ENCODE measurements at regions not wholly inside any gene's neighbourhood (a gene's known extent, or its start where the extent isn't known, plus 50 kb on each side); places are given as distances from the start of the nearest gene placed in this dataset.

GRCh38 chr3:101142160-101142559 lies 148.9 kb upstream of the ABI3BP start:
- H3K23ac ChIP-seq (ENCODE audit: low read depth, low read length) = no peak overlapping the region
- H4K20me1 ChIP-seq (ENCODE audit: insufficient read depth, low read length) = no peaks in the 10 kb centered on the region
- no peak overlapping the region for H2BK15ac ChIP-seq (ENCODE audit: low read depth, low read length)
- H4K91ac ChIP-seq (ENCODE audit: insufficient read depth, low read depth, low read length) = no peak overlapping the region
- intact Hi-C loops (cut with micrococcal nuclease) (no loop called here), in situ Hi-C loops (cut with MboI; ENCODE audit: low sequenced_read_pairs) (no loop called here), dilution Hi-C loops (cut with HindIII; ENCODE audit: low sequenced_read_pairs, unreplicated experiment) (no loop called here)
- no peaks in the 10 kb centered on the region for H3K36me3 ChIP-seq (ENCODE audit: control insufficient read depth, insufficient read depth, low read length)
- 40% methylated on average over 1 of the region's 2 CpGs; no CpG with 5 or more reads in 1 of the 2 experiments for WGBS, 2 experiments (ENCODE audit: extremely low coverage in 2 of 2, insufficient read length in 1 of 2)
- no peaks in the 10 kb centered on the region for H3K79me1 ChIP-seq (ENCODE audit: low read depth in 1 of 2, low read length in 2 of 2)
- ATAC-seq (ENCODE audit: low read depth) = no peak
- no peaks in the 10 kb centered on the region for H3K9me1 ChIP-seq (ENCODE audit: insufficient read depth, low read length)
- H3K27me3 ChIP-seq (ENCODE audit: control insufficient read depth, insufficient read depth, low read length) = no peaks in the 10 kb centered on the region
- H3K9ac ChIP-seq (ENCODE audit: low read depth, low read length) = no peak overlapping the region
- no peak overlapping the region for H3K14ac ChIP-seq (replicated peaks; ENCODE audit: low read depth, low read length)
- H3K4me1 ChIP-seq (ENCODE audit: control insufficient read depth, insufficient read depth, low read length) = no peaks in the 10 kb centered on the region
- H2BK20ac ChIP-seq (ENCODE audit: low read depth, low read length) = no peak overlapping the region
- no peak overlapping the region for H2AK9ac ChIP-seq (replicated peaks; ENCODE audit: low read depth, low read length, poor library complexity)
- no TSS peak for BruUV-seq (replicated peaks)
- no peak overlapping the region for H4K5ac ChIP-seq (ENCODE audit: low read depth, low read length)
- no peaks in the 10 kb centered on the region for H3K9me3 ChIP-seq (ENCODE audit: control insufficient read depth, insufficient read depth, low read length)
- H3K4me2 ChIP-seq (ENCODE audit: low read depth, low read length) = no peak overlapping the region
- H2AK5ac ChIP-seq (ENCODE audit: low read depth, low read length) = no peak overlapping the region
- no peak overlapping the region for H3K56ac ChIP-seq (ENCODE audit: extremely low read depth, insufficient read depth, low read length)
- no peak overlapping the region for H3K18ac ChIP-seq (ENCODE audit: low read depth, low read length)
- no peak overlapping the region for H2BK120ac ChIP-seq (ENCODE audit: low read depth, low read length)
- H2AFZ ChIP-seq (replicated peaks; ENCODE audit: low read length, poor library complexity) = no peak overlapping the region
- TF ChIP-seq RFX5 (IDR thresholded peaks at IDR 0.05; ENCODE audit: low read depth, low read length) (no peak), RCOR1 (IDR thresholded peaks at IDR 0.05; ENCODE audit: insufficient replicate concordance, low read length) (no peak), NFE2L2 (IDR thresholded peaks at IDR 0.05; ENCODE audit: low read depth, low read length) (no peak), ELK1 (IDR thresholded peaks at IDR 0.05; ENCODE audit: borderline replicate concordance, low read depth, low read length) (no peak), CTCF (conservative IDR thresholded peaks at IDR 0.05; ENCODE audit: low read depth, low read length) (no peak), CHD1 (IDR thresholded peaks at IDR 0.05; ENCODE audit: low read depth, low read length) (no peak), BHLHE40 (IDR thresholded peaks at IDR 0.05; ENCODE audit: low read depth, low read length) (no peak), USF2 (IDR thresholded peaks at IDR 0.05; ENCODE audit: low read depth, low read length) (no peak), POLR2A (IDR thresholded peaks at IDR 0.05; ENCODE audit: low read depth, low read length) (no peak), MAFK (IDR thresholded peaks at IDR 0.05; ENCODE audit: low read depth, low read length) (no peak), CEBPB (IDR thresholded peaks at IDR 0.05; ENCODE audit: low read depth, low read length) (no peak), FOS (IDR thresholded peaks at IDR 0.05; ENCODE audit: low read depth, low read length) (no peak), MAZ (IDR thresholded peaks at IDR 0.05; ENCODE audit: borderline replicate concordance, low read depth, low read length) (no peak)
- DNase-seq = no peak
- no peak overlapping the region for H4K8ac ChIP-seq (ENCODE audit: low read depth in 2 of 2, low read length in 2 of 2)
- H3K27ac ChIP-seq (ENCODE audit: insufficient read depth, low read length) = no peak overlapping the region
- H3K4ac ChIP-seq (ENCODE audit: low read depth, low read length) = no peak overlapping the region
- ChIA-PET CTCF (no interaction called here), POLR2A (ENCODE audit: unreplicated experiment) (no interaction called here)
- H2BK5ac ChIP-seq (ENCODE audit: low read depth, low read length, poor library complexity, severe bottlenecking) = no peak overlapping the region
- no peak overlapping the region for H3K4me3 ChIP-seq (ENCODE audit: insufficient read depth, low read depth, low read length)

Data from IMR-90 (cell line).